GM18868 (cell line): ENCODE measurements at regions not wholly inside any gene's neighbourhood (a gene's known extent, or its start where the extent isn't known, plus 50 kb on each side); places are given as distances from the start of the nearest gene placed in this dataset.
A peak's percentile ranks its signal among the peaks of the same experiment; 100 is the strongest.

ENCODE experiments used
- ATAC-seq: cut with Tn5 transposase; IDR thresholded peaks from one replicate; pipeline ENCODE4 v1.9.1; 2021; ENCODE audit warnings: mild to moderate bottlenecking, moderate library complexity; ENCODE audit not compliant: unreplicated experiment

- no peak for ATAC-seq
Measured at GRCh38 chr7:41252957-41253356, 449.9 kb downstream of the INHBA start.

- ATAC-seq = no peak
Measured at GRCh38 chr7:41252551-41252950, 450.3 kb downstream of the INHBA start.

GRCh38 chr7:41247143-41247865 lies 455.6 kb downstream of the INHBA start:
- ATAC-seq = no peak

- no peak for ATAC-seq
Measured at GRCh38 chr7:41245916-41246315, 457.0 kb downstream of the INHBA start.

GRCh38 chr7:41244246-41244645 lies 458.6 kb downstream of the INHBA start:
- no peak for ATAC-seq

- ATAC-seq = no peak
Measured at GRCh38 chr7:41241641-41242040, 461.2 kb downstream of the INHBA start.

- no peak for ATAC-seq
Measured at GRCh38 chr7:41239596-41239995, 463.3 kb downstream of the INHBA start.

- ATAC-seq = no peak
Measured at GRCh38 chr7:41238851-41239331, 464.0 kb downstream of the INHBA start.

- no peak for ATAC-seq
Measured at GRCh38 chr7:41237956-41238355, 464.9 kb downstream of the INHBA start.

- ATAC-seq = no peak
Measured at GRCh38 chr7:41232086-41232485, 470.8 kb downstream of the INHBA start.

- no peak for ATAC-seq
Measured at GRCh38 chr7:41224063-41224763, 478.7 kb downstream of the INHBA start.

- ATAC-seq = no peak
Measured at GRCh38 chr7:41222746-41223145, 480.1 kb downstream of the INHBA start.

- no peak for ATAC-seq
Measured at GRCh38 chr7:41220266-41220665, 482.6 kb downstream of the INHBA start.

- ATAC-seq = no peak
Measured at GRCh38 chr7:41219276-41219675, 483.6 kb downstream of the INHBA start.

- no peak for ATAC-seq
Measured at GRCh38 chr7:41217306-41217705, 485.6 kb downstream of the INHBA start.

GRCh38 chr7:41207141-41207540 lies 495.7 kb downstream of the INHBA start:
- no peak for ATAC-seq

- peak; percentile 31 for ATAC-seq
Measured at GRCh38 chr7:41206267-41206666, 496.6 kb downstream of the INHBA start.

GRCh38 chr7:41205600-41205999 lies 497.3 kb downstream of the INHBA start:
- ATAC-seq = peak; percentile 88

- no peak for ATAC-seq
Measured at GRCh38 chr7:41203542-41203941, 499.3 kb downstream of the INHBA start.

GRCh38 chr7:41201021-41201420 lies 501.9 kb downstream of the INHBA start:
- no peak for ATAC-seq

GRCh38 chr7:41199136-41199535 lies 503.8 kb downstream of the INHBA start:
- no peak for ATAC-seq

GRCh38 chr7:41198502-41198901 lies 504.4 kb downstream of the INHBA start:
- no peak for ATAC-seq
